Transverse colon (tissue), 4 donors: ENCODE measurements at regions not wholly inside any gene's neighbourhood (a gene's known extent, or its start where the extent isn't known, plus 50 kb on each side); places are given as distances from the start of the nearest gene placed in this dataset.

Source experiments
- DNase-seq: peaks from one replicate; pipeline ENCODE4 v3.0.0-alpha.2; 2019
- H3K27ac ChIP-seq, 4 donors: fragments of 200-600 bp; sonication (generic); 2 replicates each; pipeline ENCODE4 v1.5.1; 2016 to 2018; ENCODE audit warnings: inconsistent platforms in 4 of 4
- H3K27me3 ChIP-seq: fragments of 200-600 bp; sonication (generic); 2 replicates; pipeline ENCODE4 v1.5.1; 2017; ENCODE audit warnings: inconsistent platforms
- H3K36me3 ChIP-seq, 4 donors: fragments of 200-600 bp; sonication (generic); 2 replicates each; pipeline ENCODE4 v1.5.1; 2017 to 2019; ENCODE audit warnings: inconsistent platforms in 4 of 4
- H3K4me1 ChIP-seq, 4 donors: fragments of 200-600 bp; sonication (generic); 2 replicates each; pipeline ENCODE4 v1.5.1; 2017 to 2020; ENCODE audit warnings: inconsistent platforms in 4 of 4
- H3K4me3 ChIP-seq, 4 donors: fragments of 200-600 bp; sonication (generic); 1 replicate in 1 of 4; 2 replicates in 3 of 4; pipeline versions ENCODE4 v1.5.1 to v1.6.1; 2017 to 2019; ENCODE audit warnings: inconsistent platforms in 4 of 4
- H3K9me3 ChIP-seq, 2 donors: fragments of 200-600 bp; sonication (generic); 2 replicates each; pipeline ENCODE4 v1.5.1; 2017 to 2019; ENCODE audit warnings: inconsistent platforms in 2 of 2
- EP300 ChIP-seq: sonication (generic); formaldehyde crosslinking; IDR thresholded peaks from one replicate; pipeline ENCODE4 v1.6.1; 2017; ENCODE audit warnings: antibody characterized with exemption, low read depth
- POLR2A ChIP-seq: fragments of 450-650 bp; IDR thresholded peaks from one replicate; pipeline ENCODE4 v1.6.1; 2016; ENCODE audit warnings: antibody characterized with exemption, mild to moderate bottlenecking, moderate library complexity
- POLR2AphosphoS5 ChIP-seq, 3 donors: sonication (generic); formaldehyde crosslinking; IDR thresholded peaks; one replicate each; pipeline ENCODE4 v1.6.1; 2016; ENCODE audit warnings: antibody characterized with exemption in 3 of 3
- WGBS, 2 donors: methylation state at CpG; one replicate each; pipeline ENCODE4 v1.1.5; 2018; ENCODE audit warnings: low coverage in 1 of 2; 5-methylcytosine and 5-hydroxymethylcytosine counted together
- in situ Hi-C, 4 donors: fragments of 200-750 bp; cut with MboI; loops; one replicate each; pipeline versions ENCODE4 v1.15.0 to v1.15.1; 2017; ENCODE audit warnings: low sequenced_read_pairs in 3 of 4, low pct_ligation_motif_present in 1 of 4, low pct_unique_long_range_greater_than_20kb in 1 of 4
- intact Hi-C: fragments of 100-400 bp; cut with DNase I; formaldehyde crosslinking; loops from one replicate; pipeline ENCODE4 v1.15.1; 2023; ENCODE audit warnings: low total_unique reads
- TF ChIP-seq, protein P1 (sequence below), 5 experiments: fragments of 200-600 bp in 3 of 5; fragments of 450-650 bp in 2 of 5; sonication (generic) in 3 of 5; IDR thresholded peaks; 1 replicate in 2 of 5; 2 replicates in 3 of 5; pipeline ENCODE4 v1.5.1; 2016 to 2017; ENCODE audit warnings: antibody characterized with exemption in 5 of 5, inconsistent platforms in 3 of 5, mild to moderate bottlenecking in 2 of 5, moderate library complexity in 1 of 5

DNA sequence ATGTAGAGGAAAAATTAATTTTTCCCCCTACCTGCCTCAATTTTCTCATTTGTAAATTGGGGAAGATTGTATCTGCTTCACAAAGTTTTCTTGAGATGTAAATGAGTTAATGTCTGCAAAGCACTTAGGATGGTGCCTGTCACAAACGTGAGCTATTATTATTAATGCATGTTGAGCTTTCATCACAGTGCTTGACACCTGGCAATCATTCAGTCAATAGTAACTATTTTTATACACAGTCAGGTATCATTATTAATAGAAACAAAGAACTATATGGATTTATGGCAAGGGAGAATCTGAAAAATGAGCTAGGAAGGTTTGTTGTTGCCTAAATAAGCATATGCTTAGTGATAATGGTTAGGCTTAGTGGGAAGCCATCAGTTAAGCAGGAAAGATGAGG is 238.2 kb upstream of the GRM7 start:
- Histone ChIP-seq H3K36me3 (no peaks in the 10 kb centered on the region), H3K27ac (no peak overlapping the region), H3K4me3 (no peak overlapping the region), H3K4me1 (peaks cover 0 to 12% (median 4%) of the 10 kb centered on the region in 4 donors), H3K9me3 (no peaks in the 10 kb centered on the region), H3K27me3 (no peaks in the 10 kb centered on the region)
- in situ Hi-C loops (no loop called here), intact Hi-C loops (no loop called here)
- WGBS, 2 donors, result 73 to 79% methylated on average over 1 of the region's 1 CpG
- DNase-seq, result no peak
- TF ChIP-seq POLR2A (no peak), POLR2AphosphoS5 (IDR thresholded peaks at IDR 0.05) (no peak), EP300 (no peak)
- TF ChIP-seq, protein P1, sequence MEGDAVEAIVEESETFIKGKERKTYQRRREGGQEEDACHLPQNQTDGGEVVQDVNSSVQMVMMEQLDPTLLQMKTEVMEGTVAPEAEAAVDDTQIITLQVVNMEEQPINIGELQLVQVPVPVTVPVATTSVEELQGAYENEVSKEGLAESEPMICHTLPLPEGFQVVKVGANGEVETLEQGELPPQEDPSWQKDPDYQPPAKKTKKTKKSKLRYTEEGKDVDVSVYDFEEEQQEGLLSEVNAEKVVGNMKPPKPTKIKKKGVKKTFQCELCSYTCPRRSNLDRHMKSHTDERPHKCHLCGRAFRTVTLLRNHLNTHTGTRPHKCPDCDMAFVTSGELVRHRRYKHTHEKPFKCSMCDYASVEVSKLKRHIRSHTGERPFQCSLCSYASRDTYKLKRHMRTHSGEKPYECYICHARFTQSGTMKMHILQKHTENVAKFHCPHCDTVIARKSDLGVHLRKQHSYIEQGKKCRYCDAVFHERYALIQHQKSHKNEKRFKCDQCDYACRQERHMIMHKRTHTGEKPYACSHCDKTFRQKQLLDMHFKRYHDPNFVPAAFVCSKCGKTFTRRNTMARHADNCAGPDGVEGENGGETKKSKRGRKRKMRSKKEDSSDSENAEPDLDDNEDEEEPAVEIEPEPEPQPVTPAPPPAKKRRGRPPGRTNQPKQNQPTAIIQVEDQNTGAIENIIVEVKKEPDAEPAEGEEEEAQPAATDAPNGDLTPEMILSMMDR (IDR thresholded peaks at IDR 0.05), result no peak

GRCh38 chr3:6631376-6631775 is 229.5 kb upstream of the GRM7 start:
- no peaks in the 10 kb centered on the region for H3K4me1 ChIP-seq
- no peaks in the 10 kb centered on the region for H3K27me3 ChIP-seq
- 71 to 91% methylated on average over 5 to 6 of the region's 6 CpGs for WGBS, 2 donors
- H3K27ac ChIP-seq, result no peak overlapping the region
- no peak for DNase-seq
- H3K9me3 ChIP-seq, result no peaks in the 10 kb centered on the region
- H3K4me3 ChIP-seq, result no peak overlapping the region
- TF ChIP-seq, protein P1 (IDR thresholded peaks at IDR 0.05), result no peak
- TF ChIP-seq POLR2AphosphoS5 (IDR thresholded peaks at IDR 0.05), result no peak
- TF ChIP-seq EP300, result no peak
- TF ChIP-seq POLR2A, result no peak
- intact Hi-C loops, result no loop called here
- no peaks in the 10 kb centered on the region for H3K36me3 ChIP-seq
- in situ Hi-C loops, result no loop called here

DNA sequence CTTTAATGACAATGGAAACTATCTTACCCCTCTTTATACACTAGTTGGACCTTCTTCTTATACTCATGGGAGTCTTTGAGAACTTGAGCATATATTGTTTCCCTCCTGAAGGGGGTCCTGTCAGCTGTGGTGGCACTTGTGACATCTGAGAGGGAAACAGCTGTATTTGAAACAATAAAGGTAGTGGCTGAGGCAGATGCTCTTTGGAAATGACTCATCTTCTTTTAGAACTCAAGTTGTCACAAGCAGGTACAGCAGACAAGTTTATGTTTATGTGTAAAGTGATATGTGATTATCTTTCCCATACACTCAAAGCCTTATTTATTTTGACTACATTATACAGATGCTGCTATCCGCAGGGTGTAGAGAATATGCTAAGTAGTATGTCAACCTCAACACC is 220.0 kb upstream of the GRM7 start:
- H3K4me1 ChIP-seq, result peaks cover 0 to 3% (median 0%) of the 10 kb centered on the region in 4 donors
- no peaks in the 10 kb centered on the region for H3K27me3 ChIP-seq
- H3K4me3 ChIP-seq, result no peak overlapping the region
- no peaks in the 10 kb centered on the region for H3K9me3 ChIP-seq
- no peaks in the 10 kb centered on the region for H3K36me3 ChIP-seq
- WGBS, 2 donors, result 80 to 93% methylated on average over 1 of the region's 1 CpG
- in situ Hi-C loops, result no loop called here
- intact Hi-C loops, result no loop called here
- TF ChIP-seq, protein P1 (IDR thresholded peaks at IDR 0.05), result no peak
- TF ChIP-seq POLR2A (no peak), POLR2AphosphoS5 (IDR thresholded peaks at IDR 0.05) (no peak), EP300 (no peak)
- no peak overlapping the region for H3K27ac ChIP-seq
- DNase-seq, result no peak

DNA sequence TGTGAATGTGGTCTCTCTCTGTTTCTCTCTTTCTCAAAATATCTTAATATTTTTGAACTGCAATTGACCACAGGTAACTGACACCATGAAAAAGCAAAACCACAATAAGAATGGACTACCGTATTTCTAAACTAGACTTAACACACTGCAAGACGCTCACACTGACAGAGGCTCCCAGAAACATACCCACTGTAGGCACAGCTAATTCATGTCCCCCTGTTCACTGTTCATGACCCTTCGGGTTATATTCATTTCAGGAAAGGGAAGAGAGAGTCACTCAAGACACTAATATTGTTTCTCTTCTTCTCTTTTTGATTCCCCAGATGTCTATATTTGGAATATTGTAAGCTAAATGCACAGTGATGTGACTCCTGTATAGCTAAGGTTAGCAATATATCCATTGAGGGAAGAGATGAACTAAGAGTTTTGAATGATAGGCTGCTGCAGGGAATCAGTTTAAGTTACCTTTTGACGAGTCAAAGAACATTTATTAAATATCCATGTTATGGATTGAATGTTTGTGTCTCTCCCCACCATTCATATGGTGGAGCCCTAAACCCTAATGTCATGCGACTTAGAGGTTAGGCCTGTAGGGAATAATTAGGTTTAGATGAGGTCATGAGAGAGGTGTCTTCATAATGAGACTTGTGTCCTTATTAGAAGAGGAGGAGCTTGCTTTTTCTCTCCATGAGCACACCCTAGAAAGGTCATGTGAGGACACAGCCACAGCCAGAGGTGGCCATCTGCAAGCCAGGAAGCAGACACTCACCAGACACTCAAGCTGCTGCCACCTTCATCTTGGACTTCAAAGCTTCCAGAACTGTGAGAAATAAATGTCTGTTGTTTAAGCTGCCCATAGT is 216.6 kb upstream of the GRM7 start:
- Histone ChIP-seq H3K27me3 (no peaks in the 10 kb centered on the region), H3K27ac (no peak overlapping the region), H3K4me3 (no peak overlapping the region), H3K4me1 (peaks cover 0 to 3% (median 0%) of the 10 kb centered on the region in 4 donors), H3K9me3 (no peaks in the 10 kb centered on the region), H3K36me3 (no peaks in the 10 kb centered on the region)
- in situ Hi-C loops, result no loop called here
- TF ChIP-seq POLR2AphosphoS5 (IDR thresholded peaks at IDR 0.05) (no peak), EP300 (no peak), POLR2A (no peak)
- TF ChIP-seq, protein P1 (IDR thresholded peaks at IDR 0.05), result no peak
- 86 to 92% methylated on average over 4 to 5 of the region's 5 CpGs for WGBS, 2 donors
- no peak for DNase-seq
- intact Hi-C loops, result no loop called here
